ENCODE measurements at regions not wholly inside any gene's neighbourhood (a gene's known extent, or its start where the extent isn't known, plus 50 kb on each side); places are given as distances from the start of the nearest gene placed in this dataset.

- no peak overlapping the region for H3K4me3 ChIP-seq (ENCODE audit: insufficient read depth, low read depth, low read length)
- H3K27ac Mint-ChIP-seq (ENCODE audit: unreplicated experiment): no peak overlapping the region
- H3K27me3 ChIP-seq (ENCODE audit: insufficient read depth, low read length): no peaks in the 10 kb centered on the region
- no peak for FAIRE-seq
- H3K4me3 Mint-ChIP-seq (ENCODE audit: unreplicated experiment): no peak overlapping the region
- H3K27ac ChIP-seq (ENCODE audit: low read depth, low read length): no peak overlapping the region
- no peak overlapping the region for H3K9ac ChIP-seq (ENCODE audit: low read length)
- H3K4me2 ChIP-seq (ENCODE audit: low read length): no peak overlapping the region
- no peaks in the 10 kb centered on the region for H3K9me3 Mint-ChIP-seq (ENCODE audit: unreplicated experiment)
- DNase-seq (ENCODE audit: low read depth): no peak
- no peaks in the 10 kb centered on the region for H3K4me1 Mint-ChIP-seq (ENCODE audit: low read depth, unreplicated experiment)
- H3K9me3 ChIP-seq (ENCODE audit: insufficient read depth, low read depth, low read length): no peaks in the 10 kb centered on the region
- H3K27me3 Mint-ChIP-seq (ENCODE audit: low read depth, unreplicated experiment): no peaks in the 10 kb centered on the region
- TF ChIP-seq CTCF (IDR thresholded peaks at IDR 0.05; ENCODE audit: insufficient read depth, low read depth, low read length) (no peak), EZH2 (IDR thresholded peaks at IDR 0.05; ENCODE audit: insufficient read depth, low read length) (no peak)
- no peaks in the 10 kb centered on the region for H3K79me2 ChIP-seq (ENCODE audit: insufficient read depth, low read length)
- no peaks in the 10 kb centered on the region for H3K36me3 ChIP-seq (ENCODE audit: insufficient read depth, low read length)
- H3K4me1 ChIP-seq (ENCODE audit: insufficient read depth, low read length): no peaks in the 10 kb centered on the region
- H2AFZ ChIP-seq (ENCODE audit: low read depth, low read length): no peak overlapping the region
- H4K20me1 ChIP-seq (ENCODE audit: insufficient read depth, low read length): no peaks in the 10 kb centered on the region
- H3K36me3 Mint-ChIP-seq (ENCODE audit: low read depth, unreplicated experiment): no peaks in the 10 kb centered on the region
These were observed 456.5 kb upstream of the MIS18BP1 start for GRCh38 chr14:45709541-45709940.

- H3K27ac ChIP-seq (ENCODE audit: low read depth, low read length): no peak overlapping the region
- no peaks in the 10 kb centered on the region for H3K9me3 Mint-ChIP-seq (ENCODE audit: unreplicated experiment)
- H3K4me2 ChIP-seq (ENCODE audit: low read length): no peak overlapping the region
- no peak overlapping the region for H3K27ac Mint-ChIP-seq (ENCODE audit: unreplicated experiment)
- no peaks in the 10 kb centered on the region for H3K4me1 Mint-ChIP-seq (ENCODE audit: low read depth, unreplicated experiment)
- H3K4me3 ChIP-seq (ENCODE audit: insufficient read depth, low read depth, low read length): no peak overlapping the region
- H3K9ac ChIP-seq (ENCODE audit: low read length): no peak overlapping the region
- H3K4me1 ChIP-seq (ENCODE audit: insufficient read depth, low read length): no peaks in the 10 kb centered on the region
- no peaks in the 10 kb centered on the region for H3K27me3 ChIP-seq (ENCODE audit: insufficient read depth, low read length)
- no peaks in the 10 kb centered on the region for H3K36me3 Mint-ChIP-seq (ENCODE audit: low read depth, unreplicated experiment)
- H3K79me2 ChIP-seq (ENCODE audit: insufficient read depth, low read length): no peaks in the 10 kb centered on the region
- FAIRE-seq: no peak
- no peaks in the 10 kb centered on the region for H3K9me3 ChIP-seq (ENCODE audit: insufficient read depth, low read depth, low read length)
- no peak for DNase-seq (ENCODE audit: low read depth)
- H2AFZ ChIP-seq (ENCODE audit: low read depth, low read length): no peak overlapping the region
- no peak overlapping the region for H3K4me3 Mint-ChIP-seq (ENCODE audit: unreplicated experiment)
- no peaks in the 10 kb centered on the region for H4K20me1 ChIP-seq (ENCODE audit: insufficient read depth, low read length)
- H3K36me3 ChIP-seq (ENCODE audit: insufficient read depth, low read length): no peaks in the 10 kb centered on the region
- no peak for TF ChIP-seq CTCF (IDR thresholded peaks at IDR 0.05; ENCODE audit: insufficient read depth, low read depth, low read length)
- no peak for TF ChIP-seq EZH2 (IDR thresholded peaks at IDR 0.05; ENCODE audit: insufficient read depth, low read length)
- H3K27me3 Mint-ChIP-seq (ENCODE audit: low read depth, unreplicated experiment): no peaks in the 10 kb centered on the region
These were observed 453.0 kb upstream of the MIS18BP1 start for GRCh38 chr14:45705940-45706534.

GRCh38 chr14:45699471-45699870 is 446.5 kb upstream of the MIS18BP1 start:
- FAIRE-seq: no peak
- TF ChIP-seq EZH2 (IDR thresholded peaks at IDR 0.05; ENCODE audit: insufficient read depth, low read length) (no peak), CTCF (IDR thresholded peaks at IDR 0.05; ENCODE audit: insufficient read depth, low read depth, low read length) (no peak)
- Mint-ChIP-seq H3K36me3 (ENCODE audit: low read depth, unreplicated experiment) (no peaks in the 10 kb centered on the region), H3K27ac (ENCODE audit: unreplicated experiment) (no peak overlapping the region), H3K4me3 (ENCODE audit: unreplicated experiment) (no peak overlapping the region), H3K4me1 (ENCODE audit: low read depth, unreplicated experiment) (no peaks in the 10 kb centered on the region), H3K27me3 (ENCODE audit: low read depth, unreplicated experiment) (no peaks in the 10 kb centered on the region), H3K9me3 (ENCODE audit: unreplicated experiment) (no peaks in the 10 kb centered on the region)
- no peaks in the 10 kb centered on the region for H3K27me3 ChIP-seq (ENCODE audit: insufficient read depth, low read length)
- H3K79me2 ChIP-seq (ENCODE audit: insufficient read depth, low read length): no peaks in the 10 kb centered on the region
- no peak overlapping the region for H3K4me2 ChIP-seq (ENCODE audit: low read length)
- peak overlapping the region; percentile 27 for H2AFZ ChIP-seq (ENCODE audit: low read depth, low read length)
- H3K4me3 ChIP-seq (ENCODE audit: insufficient read depth, low read depth, low read length): no peak overlapping the region
- H3K9ac ChIP-seq (ENCODE audit: low read length): no peak overlapping the region
- no peak overlapping the region for H3K27ac ChIP-seq (ENCODE audit: low read depth, low read length)
- peak; percentile 5 for DNase-seq (ENCODE audit: low read depth)
- no peaks in the 10 kb centered on the region for H3K9me3 ChIP-seq (ENCODE audit: insufficient read depth, low read depth, low read length)
- H3K4me1 ChIP-seq (ENCODE audit: insufficient read depth, low read length): no peaks in the 10 kb centered on the region
- H4K20me1 ChIP-seq (ENCODE audit: insufficient read depth, low read length): no peaks in the 10 kb centered on the region
- H3K36me3 ChIP-seq (ENCODE audit: insufficient read depth, low read length): no peaks in the 10 kb centered on the region
